Left renal cortex interstitium (tissue), 4 donors: ENCODE measurements at regions not wholly inside any gene's neighbourhood (a gene's known extent, or its start where the extent isn't known, plus 50 kb on each side); places are given as distances from the start of the nearest gene placed in this dataset.
"Not testable (repeated sequence)": the region's sequence is repeated elsewhere in the genome, so short reads cannot be mapped to it uniquely, and the experiment has no call there.

Experiments
- DNase-seq, 4 donors: peaks; one replicate each; pipeline ENCODE4 v3.0.0-alpha.2; 2013; ENCODE audit warnings: low read depth in 4 of 4, low spot score in 2 of 4, missing footprints in 1 of 4

GRCh38 chr17:12195418-12195817, 174.7 kb downstream of the MAP2K4 start:
- no peak for DNase-seq

DNA sequence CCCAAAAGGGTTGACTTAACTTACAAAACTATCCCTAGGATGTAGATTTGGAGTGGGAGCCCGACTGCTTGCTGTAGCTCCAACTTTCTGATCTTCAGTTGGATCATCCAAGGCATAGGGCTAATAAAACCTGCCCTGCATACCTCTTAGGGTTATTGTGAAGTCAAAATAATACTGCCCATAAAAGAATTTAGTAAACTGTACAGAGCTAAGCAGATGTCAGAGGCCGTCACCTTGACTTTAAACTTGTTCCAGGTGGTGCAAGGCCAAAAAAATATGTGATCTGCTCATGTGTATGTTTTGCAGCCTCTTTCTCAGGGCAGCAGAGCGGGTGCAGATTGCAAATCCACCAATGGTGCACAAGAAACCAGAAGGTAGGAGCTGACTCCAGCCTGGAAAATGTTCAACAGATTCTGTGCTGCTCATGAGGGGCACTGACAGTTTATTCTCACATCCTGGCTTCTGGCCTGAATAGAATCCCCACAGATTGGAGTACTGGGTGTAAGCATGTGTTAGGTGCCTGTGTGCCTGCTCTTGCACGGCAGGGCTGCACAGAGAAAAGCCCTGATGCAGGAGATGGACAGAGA, 180.7 kb downstream of the MAP2K4 start:
- DNase-seq = no peak

DNA sequence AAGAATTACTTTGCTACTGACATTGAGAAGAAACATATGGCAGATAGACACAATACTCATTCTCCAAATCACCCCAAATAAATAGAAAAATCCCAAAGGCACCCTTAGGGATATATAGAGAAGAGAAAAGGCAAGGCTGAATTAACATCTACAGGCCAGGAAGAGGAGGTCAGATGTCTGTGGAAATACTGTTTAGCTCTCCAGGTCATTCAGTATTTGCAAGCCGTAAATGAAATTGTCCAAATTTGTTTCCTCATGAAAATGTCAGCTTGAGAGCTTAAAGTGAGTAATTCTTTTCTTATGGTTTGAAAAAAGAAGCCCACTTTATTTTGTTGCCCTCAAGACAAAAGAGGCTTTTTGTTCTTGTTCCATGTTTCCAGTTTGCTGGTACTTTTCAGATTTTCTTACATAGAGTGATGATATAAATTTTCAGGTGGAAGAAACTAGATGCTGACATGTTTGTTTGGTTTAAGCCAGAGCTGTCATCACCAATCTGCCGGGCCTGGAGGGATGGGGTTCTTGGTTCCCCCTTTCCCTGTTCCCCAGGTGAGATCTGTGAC, 189.0 kb downstream of the MAP2K4 start:
- DNase-seq = peak in 3 of 4 donors; percentile 42 to 59 (median 48)

DNA sequence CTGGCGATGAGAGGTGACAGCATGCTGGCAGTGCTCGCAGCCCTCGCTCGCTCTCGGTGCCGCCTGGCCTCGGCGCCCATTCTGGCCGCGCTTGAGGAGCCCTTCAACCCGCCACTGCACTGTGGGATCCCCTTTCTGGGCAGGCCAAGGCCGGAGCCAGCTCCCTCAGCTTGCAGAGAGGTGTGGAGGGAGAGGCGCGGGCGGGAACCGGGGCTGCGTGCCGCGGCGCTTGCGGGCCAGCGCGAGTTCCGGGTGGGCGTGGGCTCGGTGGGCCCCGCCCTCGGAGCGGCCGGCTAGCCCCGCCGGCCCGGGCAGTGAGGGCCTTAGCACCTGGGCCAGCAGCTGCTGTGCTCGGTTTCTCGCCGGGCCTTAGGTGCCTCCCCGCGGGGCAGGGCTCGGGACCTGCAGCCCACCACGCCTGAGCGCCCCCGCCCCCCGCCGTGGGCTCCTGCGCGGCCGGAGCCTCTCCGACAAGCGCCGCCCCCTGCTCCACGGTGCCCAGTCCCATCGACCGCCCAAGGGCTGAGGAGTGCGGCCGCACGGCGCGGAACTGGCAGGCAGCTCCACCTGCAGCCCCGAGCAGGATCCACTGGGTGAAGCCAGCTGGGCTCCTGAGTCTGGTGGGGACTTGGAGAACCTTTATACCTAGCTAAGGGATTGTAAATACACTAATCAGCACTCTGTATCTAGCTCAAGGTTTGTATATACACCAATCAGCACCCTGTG, 200.2 kb downstream of the MAP2K4 start:
- not testable (repeated sequence) for DNase-seq

GRCh38 chr17:12222392-12222791, 201.7 kb downstream of the MAP2K4 start:
- DNase-seq = no peak

- DNase-seq = no peak
Observed at GRCh38 chr17:12227547-12227946, 206.9 kb downstream of the MAP2K4 start.

DNA sequence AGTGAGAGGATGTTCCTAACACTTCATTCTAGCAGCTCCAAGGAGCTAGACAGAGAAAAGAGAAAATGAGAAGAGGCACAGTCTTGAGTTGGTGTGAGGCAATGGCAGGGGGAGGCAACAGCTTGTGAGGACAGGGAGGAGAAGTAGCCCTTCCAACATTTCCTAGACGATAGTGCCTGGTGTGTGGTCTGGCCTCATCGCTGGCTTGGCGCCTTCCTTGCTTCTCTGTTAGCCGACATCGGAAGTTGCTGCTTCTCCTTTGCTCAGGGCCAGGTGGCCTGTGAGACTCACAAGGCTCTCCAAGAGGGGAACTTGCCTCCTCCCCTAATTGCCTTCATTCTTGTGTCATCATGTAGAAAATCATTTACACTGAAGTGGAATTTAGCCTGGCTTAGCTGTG, 208.7 kb downstream of the MAP2K4 start:
- DNase-seq = no peak

DNA sequence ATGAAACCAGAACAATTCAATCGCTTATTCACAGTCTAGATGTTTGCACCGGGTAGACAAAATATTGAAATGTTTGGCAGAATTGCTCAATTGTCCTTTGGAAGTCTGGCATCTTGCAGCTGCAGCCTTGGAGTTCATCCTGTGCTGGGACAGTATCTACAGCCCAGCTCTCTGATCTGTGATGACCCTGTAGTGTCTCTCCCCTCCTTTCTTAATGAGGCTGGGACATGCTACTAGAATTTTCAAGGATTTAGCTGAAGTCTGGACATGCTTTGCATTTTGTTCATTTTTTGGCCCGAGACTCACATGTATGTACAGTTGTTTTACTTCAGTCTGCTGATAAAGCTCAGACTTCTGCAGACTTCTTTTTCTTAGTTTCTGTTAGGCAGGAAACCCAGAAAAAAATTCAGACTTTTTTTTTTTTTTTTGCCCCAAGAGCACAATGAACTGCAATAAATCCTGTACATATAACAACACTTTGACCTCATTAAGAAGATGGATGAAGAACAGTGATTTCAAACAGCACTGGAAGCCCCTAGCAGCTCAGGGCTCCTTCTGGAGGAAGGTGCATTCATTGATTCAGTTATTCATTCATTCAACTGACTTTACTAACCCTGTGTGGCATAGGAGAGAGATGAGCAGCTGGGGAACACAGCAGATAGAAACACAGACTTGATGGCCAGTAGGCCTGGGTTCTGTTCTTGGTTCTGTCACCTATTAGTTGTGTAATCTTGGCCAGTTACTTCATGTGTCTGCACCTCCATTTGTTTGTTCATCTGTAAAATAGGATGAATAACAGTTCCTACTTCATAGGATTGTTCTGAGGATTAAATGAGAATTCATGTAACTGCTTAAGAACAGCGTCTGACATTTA, 210.0 kb downstream of the MAP2K4 start:
- DNase-seq = peak; percentile 26 to 62 (median 39)

DNA sequence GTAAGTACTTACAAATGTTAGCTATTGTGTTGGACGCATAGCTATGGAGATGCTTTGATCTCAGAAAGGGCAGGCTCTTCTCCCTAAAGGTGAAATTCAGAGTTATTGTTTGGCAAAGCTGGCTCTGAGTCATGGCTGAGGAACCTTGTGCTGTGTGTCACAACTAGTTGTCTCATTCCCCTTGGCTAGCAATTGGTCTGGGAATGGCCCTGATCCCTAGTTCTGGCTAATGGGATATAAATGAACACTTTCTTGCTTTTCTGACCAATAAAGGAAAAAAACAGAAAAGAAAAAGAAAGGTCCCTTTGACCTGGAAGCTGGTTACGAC, 210.6 kb downstream of the MAP2K4 start:
- DNase-seq = no peak

GRCh38 chr17:12239021-12239420, 218.3 kb downstream of the MAP2K4 start:
- not testable (repeated sequence) for DNase-seq

- no peak for DNase-seq
Observed at GRCh38 chr17:12242345-12242954, 221.8 kb downstream of the MAP2K4 start.

DNA sequence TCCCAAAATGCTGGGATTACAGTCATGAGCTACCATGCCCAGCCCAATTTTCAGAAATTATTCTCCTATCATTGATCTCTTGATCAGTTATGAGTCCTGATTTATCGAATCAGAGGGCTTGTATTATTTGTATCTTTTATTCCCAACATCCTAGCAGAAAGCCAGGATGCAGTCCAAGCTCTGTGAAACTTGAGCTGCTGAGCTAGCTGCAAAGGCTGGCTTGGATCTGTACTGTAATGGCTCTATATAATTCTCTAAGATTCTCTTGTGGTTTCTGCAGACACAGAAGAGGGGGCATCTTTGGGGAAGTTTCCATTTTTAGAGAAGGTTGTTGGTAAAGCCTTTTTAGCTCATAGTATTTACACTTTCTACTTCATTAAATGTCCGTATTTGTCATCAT, 227.1 kb downstream of the MAP2K4 start:
- no peak for DNase-seq

- no peak for DNase-seq
Observed at GRCh38 chr17:12250973-12251372, 230.3 kb downstream of the MAP2K4 start.

GRCh38 chr17:12252462-12252861, 231.8 kb downstream of the MAP2K4 start:
- DNase-seq = no peak

DNA sequence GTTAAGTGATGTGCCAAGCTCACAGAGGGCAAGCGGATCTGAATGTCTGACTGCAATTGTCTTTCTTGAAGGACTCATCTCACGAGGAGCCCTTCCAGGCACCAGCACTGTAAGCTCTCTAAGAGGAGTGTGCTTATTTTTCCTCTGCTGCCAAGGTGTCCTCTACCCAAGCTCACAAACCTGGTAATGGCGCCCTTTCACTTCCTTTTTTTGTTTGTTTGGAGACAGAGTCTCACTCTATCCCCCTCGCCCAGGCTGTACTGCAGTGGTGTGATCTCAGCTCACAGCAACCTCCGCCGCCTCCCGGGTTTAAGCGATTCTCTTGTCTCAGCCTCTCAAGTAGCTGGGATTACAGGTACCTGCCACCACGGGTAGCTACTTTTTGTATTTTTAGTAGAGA, 233.8 kb downstream of the MAP2K4 start:
- DNase-seq = no peak

DNA sequence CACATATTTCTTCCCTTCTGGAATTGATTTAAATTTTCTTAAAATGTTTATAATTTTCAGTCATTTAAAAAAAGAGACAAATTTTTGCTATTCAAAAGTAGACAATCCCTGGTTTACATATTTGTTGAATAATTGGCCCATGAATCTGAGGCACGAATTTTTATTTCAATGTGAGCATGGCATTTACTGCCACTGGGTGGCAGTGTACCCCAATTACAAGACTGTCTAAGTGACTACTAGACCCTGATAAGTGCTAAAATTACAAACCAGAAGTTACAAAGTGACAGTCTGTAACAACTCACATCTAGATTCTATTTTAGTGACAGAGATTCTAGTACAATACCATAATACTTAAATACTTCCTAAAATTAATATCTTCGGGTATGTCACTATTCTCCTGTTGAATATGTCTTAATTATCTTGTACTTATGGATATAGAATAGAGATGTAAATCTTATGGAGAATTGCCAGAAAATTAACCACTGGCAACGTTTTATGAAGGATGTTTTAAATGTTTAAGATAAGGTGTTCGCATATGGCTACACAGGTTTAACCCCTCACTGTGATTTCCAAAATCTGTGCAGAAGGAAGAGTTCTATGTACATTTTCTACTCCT, 235.8 kb downstream of the MAP2K4 start:
- peak in 3 of 4 donors; percentile 31 to 51 (median 41) for DNase-seq

DNA sequence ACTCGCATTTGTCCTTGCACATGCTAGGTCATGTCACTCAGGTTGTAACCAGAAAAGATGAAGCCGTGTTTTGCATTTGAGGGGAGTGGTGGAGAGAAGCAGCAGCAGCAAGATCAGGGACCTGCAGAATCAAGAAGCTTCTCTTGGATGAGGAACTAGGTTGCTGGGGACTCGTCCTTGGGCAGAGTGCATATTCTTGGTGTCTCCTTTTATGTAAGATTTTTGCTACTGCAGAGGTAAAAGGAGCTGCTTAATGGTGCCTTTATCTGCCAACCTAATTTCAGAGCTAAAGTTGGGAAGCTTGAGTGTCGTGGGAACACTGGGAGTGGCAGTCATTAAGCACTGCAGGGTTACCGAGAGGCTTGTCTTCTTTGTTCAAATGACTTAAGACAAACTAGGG, 236.5 kb downstream of the MAP2K4 start:
- no peak for DNase-seq

DNA sequence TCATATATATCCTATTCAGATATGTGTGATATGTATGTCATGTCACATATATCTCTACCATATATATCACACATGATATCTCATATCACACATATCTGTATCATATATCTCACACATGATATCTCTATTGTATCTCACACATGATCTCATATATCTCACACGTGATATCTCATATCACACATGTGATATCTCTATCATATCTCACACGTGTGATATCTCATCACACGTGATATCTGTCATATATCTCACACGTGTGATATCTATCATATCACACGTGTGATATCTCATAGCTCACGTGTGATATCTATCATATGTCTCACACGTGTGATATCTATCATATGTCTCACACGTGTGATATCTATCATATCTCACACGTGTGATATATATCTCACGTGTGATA, 240.7 kb downstream of the MAP2K4 start:
- DNase-seq = no peak

GRCh38 chr17:12269751-12270150, 249.1 kb downstream of the MAP2K4 start:
- DNase-seq = no peak

GRCh38 chr17:12277827-12278226, 257.1 kb downstream of the MAP2K4 start:
- DNase-seq = no peak

DNA sequence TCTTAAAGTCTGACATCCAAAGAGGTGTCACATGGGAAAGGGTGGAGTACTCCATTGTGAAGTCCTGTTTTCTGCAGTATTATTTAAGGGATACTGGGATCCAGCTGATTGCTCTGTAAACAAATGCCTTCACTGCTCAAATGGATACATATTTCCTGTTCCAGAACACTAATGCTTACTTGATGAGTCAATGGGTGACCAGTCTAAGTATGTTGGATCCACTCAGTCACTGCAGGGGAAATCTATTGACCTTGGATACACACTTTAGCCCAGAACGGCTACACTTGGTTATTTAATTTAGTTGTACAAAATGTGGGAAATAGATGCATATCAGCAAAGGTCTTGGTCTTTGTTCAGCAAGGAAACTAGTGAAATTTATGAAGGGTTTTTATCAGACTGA, 261.4 kb downstream of the MAP2K4 start:
- no peak for DNase-seq
